Activated T-cell treated with anti-CD3 and anti-CD28 coated beads, Interleukin-2, amount 50 U/mL, for 24 hours (primary cell): ENCODE measurements at regions not wholly inside any gene's neighbourhood (a gene's known extent, or its start where the extent isn't known, plus 50 kb on each side); places are given as distances from the start of the nearest gene placed in this dataset.

Source experiments
- DNase-seq: peaks from one replicate; pipeline ENCODE4 v3.0.0-alpha.2; 2020
- H3K27ac Mint-ChIP-seq: 2 replicates; pipeline ENCODE4 v1.8.0; 2020; ENCODE audit warnings: mild to moderate bottlenecking, mixed read lengths
- H3K27me3 Mint-ChIP-seq: 2 replicates; pipeline ENCODE4 v1.8.0; 2020; ENCODE audit warnings: mixed read lengths
- H3K36me3 Mint-ChIP-seq: 2 replicates; pipeline ENCODE4 v1.8.0; 2020; ENCODE audit warnings: low read depth, mixed read lengths
- H3K4me1 Mint-ChIP-seq: 2 replicates; pipeline ENCODE4 v1.8.0; 2020; ENCODE audit warnings: low read depth, mixed read lengths
- H3K4me3 Mint-ChIP-seq: 2 replicates; pipeline ENCODE4 v1.8.0; 2020; ENCODE audit warnings: mild to moderate bottlenecking, moderate library complexity, mixed read lengths
- H3K9me3 Mint-ChIP-seq: 2 replicates; pipeline ENCODE4 v1.8.0; 2020; ENCODE audit warnings: mixed read lengths

GRCh38 chr6:98470821-98471220 is 363.6 kb upstream of the POU3F2 start:
- Mint-ChIP-seq H3K4me3 (no peak overlapping the region), H3K27ac (no peak overlapping the region), H3K36me3 (no peaks in the 10 kb centered on the region), H3K9me3 (peaks cover 10% of the 10 kb centered on the region), H3K4me1 (no peaks in the 10 kb centered on the region), H3K27me3 (no peaks in the 10 kb centered on the region)
- DNase-seq, result no peak

- H3K27ac Mint-ChIP-seq, result no peak overlapping the region
- no peaks in the 10 kb centered on the region for H3K4me1 Mint-ChIP-seq
- H3K4me3 Mint-ChIP-seq, result no peak overlapping the region
- DNase-seq, result no peak
- H3K9me3 Mint-ChIP-seq, result peaks cover 10% of the 10 kb centered on the region
- H3K27me3 Mint-ChIP-seq, result no peaks in the 10 kb centered on the region
- H3K36me3 Mint-ChIP-seq, result no peaks in the 10 kb centered on the region
These were observed 362.9 kb upstream of the POU3F2 start for GRCh38 chr6:98471444-98471843.

GRCh38 chr6:98477231-98477630 is 357.1 kb upstream of the POU3F2 start:
- H3K27ac Mint-ChIP-seq, result no peak overlapping the region
- no peak overlapping the region for H3K4me3 Mint-ChIP-seq
- no peaks in the 10 kb centered on the region for H3K36me3 Mint-ChIP-seq
- DNase-seq, result no peak
- H3K9me3 Mint-ChIP-seq, result no peaks in the 10 kb centered on the region
- H3K27me3 Mint-ChIP-seq, result no peaks in the 10 kb centered on the region
- H3K4me1 Mint-ChIP-seq, result no peaks in the 10 kb centered on the region

- H3K27me3 Mint-ChIP-seq, result no peaks in the 10 kb centered on the region
- H3K4me3 Mint-ChIP-seq, result no peak overlapping the region
- DNase-seq, result no peak
- no peaks in the 10 kb centered on the region for H3K4me1 Mint-ChIP-seq
- no peaks in the 10 kb centered on the region for H3K36me3 Mint-ChIP-seq
- no peak overlapping the region for H3K27ac Mint-ChIP-seq
- H3K9me3 Mint-ChIP-seq, result no peaks in the 10 kb centered on the region
These were observed 349.7 kb upstream of the POU3F2 start for GRCh38 chr6:98484696-98485095.

GRCh38 chr6:98485593-98485992 is 348.8 kb upstream of the POU3F2 start:
- no peaks in the 10 kb centered on the region for H3K36me3 Mint-ChIP-seq
- no peaks in the 10 kb centered on the region for H3K27me3 Mint-ChIP-seq
- no peaks in the 10 kb centered on the region for H3K9me3 Mint-ChIP-seq
- no peak overlapping the region for H3K4me3 Mint-ChIP-seq
- no peak for DNase-seq
- H3K27ac Mint-ChIP-seq, result no peak overlapping the region
- H3K4me1 Mint-ChIP-seq, result no peaks in the 10 kb centered on the region

GRCh38 chr6:98486057-98486456 is 348.3 kb upstream of the POU3F2 start:
- Mint-ChIP-seq H3K9me3 (no peaks in the 10 kb centered on the region), H3K4me3 (no peak overlapping the region), H3K36me3 (no peaks in the 10 kb centered on the region), H3K4me1 (no peaks in the 10 kb centered on the region), H3K27ac (no peak overlapping the region), H3K27me3 (no peaks in the 10 kb centered on the region)
- no peak for DNase-seq

- no peaks in the 10 kb centered on the region for H3K9me3 Mint-ChIP-seq
These were observed 346.8 kb upstream of the POU3F2 start for GRCh38 chr6:98487612-98488011.

GRCh38 chr6:98498144-98498775 is 336.1 kb upstream of the POU3F2 start:
- Mint-ChIP-seq H3K27me3 (no peaks in the 10 kb centered on the region), H3K27ac (no peak overlapping the region), H3K4me1 (no peaks in the 10 kb centered on the region), H3K9me3 (no peaks in the 10 kb centered on the region), H3K36me3 (no peaks in the 10 kb centered on the region), H3K4me3 (no peak overlapping the region)
- no peak for DNase-seq

More at GRCh38 chr6:98487612-98488011, 346.8 kb upstream of the POU3F2 start:
- DNase-seq, result no peak
- Mint-ChIP-seq H3K4me3 (no peak overlapping the region), H3K4me1 (no peaks in the 10 kb centered on the region), H3K36me3 (no peaks in the 10 kb centered on the region), H3K27ac (no peak overlapping the region), H3K27me3 (no peaks in the 10 kb centered on the region)

GRCh38 chr6:98498866-98499265 is 335.5 kb upstream of the POU3F2 start:
- Mint-ChIP-seq H3K4me1 (no peaks in the 10 kb centered on the region), H3K27me3 (no peaks in the 10 kb centered on the region), H3K27ac (no peak overlapping the region), H3K4me3 (no peak overlapping the region), H3K9me3 (no peaks in the 10 kb centered on the region), H3K36me3 (no peaks in the 10 kb centered on the region)
- DNase-seq, result no peak

GRCh38 chr6:98514073-98514720 is 320.2 kb upstream of the POU3F2 start:
- H3K27me3 Mint-ChIP-seq, result no peaks in the 10 kb centered on the region
- DNase-seq, result no peak
- no peak overlapping the region for H3K4me3 Mint-ChIP-seq

GRCh38 chr6:98514796-98515195 is 319.6 kb upstream of the POU3F2 start:
- no peak for DNase-seq
- Mint-ChIP-seq H3K36me3 (no peaks in the 10 kb centered on the region), H3K4me3 (no peak overlapping the region), H3K9me3 (peaks cover 7% of the 10 kb centered on the region), H3K27me3 (no peaks in the 10 kb centered on the region), H3K27ac (no peak overlapping the region), H3K4me1 (no peaks in the 10 kb centered on the region)

More at GRCh38 chr6:98514073-98514720, 320.2 kb upstream of the POU3F2 start:
- Mint-ChIP-seq H3K4me1 (no peaks in the 10 kb centered on the region), H3K27ac (no peak overlapping the region), H3K9me3 (peaks cover 7% of the 10 kb centered on the region), H3K36me3 (no peaks in the 10 kb centered on the region)

- no peak for DNase-seq
- Mint-ChIP-seq H3K27ac (no peak overlapping the region), H3K27me3 (no peaks in the 10 kb centered on the region), H3K9me3 (peaks cover 3% of the 10 kb centered on the region), H3K4me1 (no peaks in the 10 kb centered on the region), H3K4me3 (no peak overlapping the region), H3K36me3 (no peaks in the 10 kb centered on the region)
These were observed 318.2 kb upstream of the POU3F2 start for GRCh38 chr6:98516206-98516605.

- DNase-seq, result no peak
- no peaks in the 10 kb centered on the region for H3K27me3 Mint-ChIP-seq
- H3K4me1 Mint-ChIP-seq, result no peaks in the 10 kb centered on the region
- H3K27ac Mint-ChIP-seq, result no peak overlapping the region
- H3K4me3 Mint-ChIP-seq, result no peak overlapping the region
- peaks cover under 1% of the 10 kb centered on the region for H3K9me3 Mint-ChIP-seq
- no peaks in the 10 kb centered on the region for H3K36me3 Mint-ChIP-seq
These were observed 317.5 kb upstream of the POU3F2 start for GRCh38 chr6:98516866-98517265.

- Mint-ChIP-seq H3K9me3 (no peaks in the 10 kb centered on the region), H3K4me1 (no peaks in the 10 kb centered on the region), H3K27me3 (no peaks in the 10 kb centered on the region), H3K27ac (no peak overlapping the region), H3K4me3 (no peak overlapping the region), H3K36me3 (no peaks in the 10 kb centered on the region)
- no peak for DNase-seq
These were observed 308.5 kb upstream of the POU3F2 start for GRCh38 chr6:98525860-98526259.

GRCh38 chr6:98526465-98526864 is 307.9 kb upstream of the POU3F2 start:
- Mint-ChIP-seq H3K27me3 (no peaks in the 10 kb centered on the region), H3K4me1 (no peaks in the 10 kb centered on the region), H3K36me3 (no peaks in the 10 kb centered on the region), H3K4me3 (no peak overlapping the region), H3K9me3 (no peaks in the 10 kb centered on the region), H3K27ac (no peak overlapping the region)
- no peak for DNase-seq
